Panc1 (cell line): ENCODE measurements at regions not wholly inside any gene's neighbourhood (a gene's known extent, or its start where the extent isn't known, plus 50 kb on each side); places are given as distances from the start of the nearest gene placed in this dataset.

Source experiments
- POLR2AphosphoS5 ChIP-seq: IDR thresholded peaks from 2 replicates; pipeline ENCODE4 v1.6.1; 2012; ENCODE audit warnings: mild to moderate bottlenecking, low read depth, low read length, moderate library complexity
- REST ChIP-seq, 2 experiments: IDR thresholded peaks; 2 replicates each; pipeline ENCODE4 v1.6.1; 2011 to 2012; ENCODE audit warnings: low read depth in 2 of 2, control low read depth in 1 of 2, low read length in 1 of 2, mild to moderate bottlenecking in 1 of 2, moderate library complexity in 1 of 2; ENCODE audit not compliant: insufficient read depth in 1 of 2
- SIN3A ChIP-seq: IDR thresholded peaks from 2 replicates; pipeline ENCODE4 v1.6.1; 2012; ENCODE audit warnings: low read depth, mild to moderate bottlenecking, low read length, moderate library complexity, borderline replicate concordance; ENCODE audit not compliant: insufficient read depth
- TF ChIP-seq, protein P1 (sequence below): fragments of 450-650 bp; IDR thresholded peaks from 2 replicates; pipeline ENCODE4 v1.5.1; 2017; ENCODE audit warnings: mild to moderate bottlenecking

DNA sequence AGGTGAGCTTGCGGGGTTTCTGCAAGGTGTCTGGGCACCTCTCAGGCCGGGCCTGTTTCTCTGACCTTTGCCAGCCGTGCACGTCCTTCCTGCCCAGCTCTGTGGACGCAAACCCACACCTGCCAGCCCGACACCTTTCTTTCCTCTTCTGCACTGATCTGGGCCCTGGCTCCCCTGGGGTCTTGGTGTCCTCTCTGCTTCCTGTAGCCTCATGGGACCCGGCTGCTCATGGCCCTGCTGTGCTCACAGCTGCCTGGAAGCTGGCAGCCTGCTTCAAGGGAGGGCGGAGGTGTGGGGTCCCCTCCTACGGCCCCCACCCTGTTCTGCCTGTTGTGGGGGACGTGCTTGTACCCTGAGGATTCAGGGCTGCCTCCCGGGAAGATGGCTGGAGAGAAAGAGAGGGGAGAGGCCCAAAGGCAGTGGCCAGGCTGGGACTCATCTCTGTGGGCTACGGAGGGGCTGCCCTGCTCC lies 342.4 kb downstream of the SEC14L1 start:
- TF ChIP-seq SIN3A: no peak
- TF ChIP-seq, protein P1, sequence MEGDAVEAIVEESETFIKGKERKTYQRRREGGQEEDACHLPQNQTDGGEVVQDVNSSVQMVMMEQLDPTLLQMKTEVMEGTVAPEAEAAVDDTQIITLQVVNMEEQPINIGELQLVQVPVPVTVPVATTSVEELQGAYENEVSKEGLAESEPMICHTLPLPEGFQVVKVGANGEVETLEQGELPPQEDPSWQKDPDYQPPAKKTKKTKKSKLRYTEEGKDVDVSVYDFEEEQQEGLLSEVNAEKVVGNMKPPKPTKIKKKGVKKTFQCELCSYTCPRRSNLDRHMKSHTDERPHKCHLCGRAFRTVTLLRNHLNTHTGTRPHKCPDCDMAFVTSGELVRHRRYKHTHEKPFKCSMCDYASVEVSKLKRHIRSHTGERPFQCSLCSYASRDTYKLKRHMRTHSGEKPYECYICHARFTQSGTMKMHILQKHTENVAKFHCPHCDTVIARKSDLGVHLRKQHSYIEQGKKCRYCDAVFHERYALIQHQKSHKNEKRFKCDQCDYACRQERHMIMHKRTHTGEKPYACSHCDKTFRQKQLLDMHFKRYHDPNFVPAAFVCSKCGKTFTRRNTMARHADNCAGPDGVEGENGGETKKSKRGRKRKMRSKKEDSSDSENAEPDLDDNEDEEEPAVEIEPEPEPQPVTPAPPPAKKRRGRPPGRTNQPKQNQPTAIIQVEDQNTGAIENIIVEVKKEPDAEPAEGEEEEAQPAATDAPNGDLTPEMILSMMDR: no peak
- no peak for TF ChIP-seq POLR2AphosphoS5
- no peak for TF ChIP-seq REST (IDR thresholded peaks at IDR 0.05; ENCODE audit: insufficient read depth in 1 of 2, low read depth in 2 of 2, low read length in 1 of 2)
